Kidney epithelial cell (primary cell): ENCODE measurements at regions not wholly inside any gene's neighbourhood (a gene's known extent, or its start where the extent isn't known, plus 50 kb on each side); places are given as distances from the start of the nearest gene placed in this dataset.

Experiments
- DNase-seq: peaks from one replicate; pipeline ENCODE4 v3.0.0-alpha.2; 2010; ENCODE audit warnings: low read depth
- H3K27me3 ChIP-seq: 2 replicates; pipeline ENCODE4 v1.6.0; 2011; ENCODE audit warnings: low read length; ENCODE audit not compliant: control insufficient read depth, insufficient read depth
- H3K36me3 ChIP-seq: 2 replicates; pipeline ENCODE4 v1.5.1; 2011; ENCODE audit warnings: low read length; ENCODE audit not compliant: control insufficient read depth, insufficient read depth
- H3K4me3 ChIP-seq: 2 replicates; pipeline ENCODE4 v1.5.1; 2011; ENCODE audit warnings: low read depth, mild to moderate bottlenecking, control low read depth, low read length
- TF ChIP-seq, protein P1 (sequence below): IDR thresholded peaks from 2 replicates; pipeline ENCODE4 v1.5.1; 2011; ENCODE audit warnings: mild to moderate bottlenecking, moderate library complexity, low read length, control low read depth, inconsistent platforms; ENCODE audit not compliant: insufficient read depth, poor library complexity, severe bottlenecking

DNA sequence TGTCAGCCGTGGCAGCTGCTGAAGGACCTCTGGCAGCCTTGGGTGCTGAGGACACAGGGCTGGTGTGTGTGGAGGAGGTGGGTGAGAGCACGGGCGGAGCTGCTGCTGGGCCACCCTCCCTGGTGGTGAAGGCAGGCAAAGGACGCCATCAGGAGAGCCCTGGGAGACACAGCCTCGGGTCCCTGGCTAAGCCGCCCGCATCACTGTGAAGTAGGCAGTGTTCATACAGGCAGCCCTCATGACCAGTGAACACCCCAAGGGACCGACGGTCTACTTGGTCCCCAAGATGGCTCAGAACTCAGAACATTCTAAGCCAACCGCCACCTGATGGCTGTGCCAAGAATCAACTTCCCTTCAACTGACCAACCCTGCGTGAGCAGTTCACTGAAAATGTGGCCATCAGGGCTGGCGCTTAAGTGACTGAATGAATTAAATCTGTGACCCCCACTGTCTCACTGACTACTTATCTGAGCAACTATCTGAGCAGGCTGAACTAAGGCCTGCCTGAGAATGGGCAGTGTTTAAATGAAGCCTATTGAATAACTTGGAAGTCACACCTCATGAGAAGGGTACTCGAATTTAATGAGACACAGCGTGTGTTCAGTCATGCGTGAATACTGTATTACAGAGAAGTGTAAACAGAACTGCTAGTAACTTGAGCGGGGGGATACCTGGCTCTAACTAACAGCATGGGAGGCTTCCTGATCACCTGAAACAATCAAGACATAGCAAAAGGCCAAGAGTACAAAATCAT, 54.7 kb upstream of the SIMC1 start:
- TF ChIP-seq, protein P1, sequence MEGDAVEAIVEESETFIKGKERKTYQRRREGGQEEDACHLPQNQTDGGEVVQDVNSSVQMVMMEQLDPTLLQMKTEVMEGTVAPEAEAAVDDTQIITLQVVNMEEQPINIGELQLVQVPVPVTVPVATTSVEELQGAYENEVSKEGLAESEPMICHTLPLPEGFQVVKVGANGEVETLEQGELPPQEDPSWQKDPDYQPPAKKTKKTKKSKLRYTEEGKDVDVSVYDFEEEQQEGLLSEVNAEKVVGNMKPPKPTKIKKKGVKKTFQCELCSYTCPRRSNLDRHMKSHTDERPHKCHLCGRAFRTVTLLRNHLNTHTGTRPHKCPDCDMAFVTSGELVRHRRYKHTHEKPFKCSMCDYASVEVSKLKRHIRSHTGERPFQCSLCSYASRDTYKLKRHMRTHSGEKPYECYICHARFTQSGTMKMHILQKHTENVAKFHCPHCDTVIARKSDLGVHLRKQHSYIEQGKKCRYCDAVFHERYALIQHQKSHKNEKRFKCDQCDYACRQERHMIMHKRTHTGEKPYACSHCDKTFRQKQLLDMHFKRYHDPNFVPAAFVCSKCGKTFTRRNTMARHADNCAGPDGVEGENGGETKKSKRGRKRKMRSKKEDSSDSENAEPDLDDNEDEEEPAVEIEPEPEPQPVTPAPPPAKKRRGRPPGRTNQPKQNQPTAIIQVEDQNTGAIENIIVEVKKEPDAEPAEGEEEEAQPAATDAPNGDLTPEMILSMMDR: no peak
- no peak overlapping the region for H3K4me3 ChIP-seq
- no peak for DNase-seq
- peaks cover 6% of the 10 kb centered on the region for H3K27me3 ChIP-seq
- H3K36me3 ChIP-seq: no peaks in the 10 kb centered on the region

DNA sequence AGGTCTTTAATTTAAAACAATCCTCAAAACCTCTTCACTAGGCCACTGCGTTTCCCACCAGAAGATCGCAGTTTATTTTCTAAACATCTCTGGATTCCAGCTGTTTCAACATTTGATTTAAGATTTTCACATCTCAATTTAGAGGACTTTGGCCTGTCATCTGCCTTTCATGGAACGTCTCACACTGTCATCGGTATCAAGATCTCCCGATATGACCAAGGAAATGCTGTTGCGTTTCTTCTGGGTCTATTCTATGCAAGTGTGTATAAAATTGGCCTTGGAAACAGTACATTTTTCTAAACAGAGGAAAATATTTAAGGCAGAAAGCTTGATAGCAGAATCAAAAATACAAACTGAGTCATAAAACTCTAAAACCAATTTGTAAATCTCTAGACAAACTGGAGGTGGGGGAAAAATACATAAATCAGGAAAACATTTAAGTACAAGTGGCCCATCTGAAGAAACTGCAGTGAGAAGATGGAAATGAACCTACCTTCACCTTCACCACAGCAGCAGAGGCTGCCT, 53.6 kb upstream of the SIMC1 start:
- H3K27me3 ChIP-seq: peaks cover 2% of the 10 kb centered on the region
- no peaks in the 10 kb centered on the region for H3K36me3 ChIP-seq
- no peak for DNase-seq
- TF ChIP-seq, protein P1: no peak
- no peak overlapping the region for H3K4me3 ChIP-seq

DNA sequence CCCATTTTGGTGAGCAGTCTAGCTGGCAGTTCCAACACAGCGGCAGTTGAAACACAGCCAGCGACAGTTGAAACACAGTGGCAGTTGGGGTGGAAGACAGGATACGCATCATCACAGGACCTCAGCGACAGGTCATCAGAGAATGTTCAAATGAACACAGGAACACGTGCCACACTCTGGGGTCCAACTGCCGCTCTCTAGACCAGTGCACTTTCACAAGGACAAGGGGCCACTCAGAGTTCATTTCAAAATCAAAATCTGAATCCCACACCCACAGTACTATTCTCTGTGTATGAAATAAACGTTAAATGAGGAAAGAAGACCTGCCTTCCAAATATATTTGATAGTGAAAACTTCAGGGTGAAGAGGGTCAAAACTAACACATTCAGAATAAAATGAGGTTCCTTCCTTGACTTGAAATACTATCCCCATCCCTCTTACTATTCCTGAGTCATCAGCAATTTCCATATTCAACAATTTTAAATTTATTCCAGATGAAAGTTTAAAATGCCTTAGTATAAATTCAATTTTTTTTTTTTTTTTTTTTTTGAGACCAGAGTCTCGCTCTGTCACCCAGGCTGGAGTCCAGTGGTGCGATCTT, 53.0 kb upstream of the SIMC1 start:
- no peak for DNase-seq
- TF ChIP-seq, protein P1: no peak
- no peaks in the 10 kb centered on the region for H3K27me3 ChIP-seq
- no peak overlapping the region for H3K4me3 ChIP-seq
- H3K36me3 ChIP-seq: no peaks in the 10 kb centered on the region

DNA sequence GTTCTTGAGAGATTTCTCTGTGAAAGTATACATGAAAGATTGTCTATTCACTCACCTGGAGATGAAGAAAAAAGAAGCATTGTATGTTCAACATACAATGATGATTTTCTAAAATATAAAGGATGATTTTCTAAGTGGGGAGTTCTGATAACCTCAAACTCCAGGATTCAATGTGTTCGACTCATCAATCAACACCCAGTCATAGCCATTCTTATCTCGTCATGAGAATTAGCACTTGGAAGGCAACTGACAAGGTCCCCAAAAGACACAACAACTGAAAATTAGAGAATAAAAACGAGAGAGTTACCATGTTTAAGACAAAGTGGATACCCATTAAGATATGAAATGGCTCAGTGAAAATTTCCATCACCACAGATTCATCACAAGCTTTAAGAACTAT, 52.1 kb upstream of the SIMC1 start:
- Histone ChIP-seq H3K36me3 (no peaks in the 10 kb centered on the region), H3K4me3 (no peak overlapping the region), H3K27me3 (no peaks in the 10 kb centered on the region)
- DNase-seq: no peak
- TF ChIP-seq, protein P1: no peak

DNA sequence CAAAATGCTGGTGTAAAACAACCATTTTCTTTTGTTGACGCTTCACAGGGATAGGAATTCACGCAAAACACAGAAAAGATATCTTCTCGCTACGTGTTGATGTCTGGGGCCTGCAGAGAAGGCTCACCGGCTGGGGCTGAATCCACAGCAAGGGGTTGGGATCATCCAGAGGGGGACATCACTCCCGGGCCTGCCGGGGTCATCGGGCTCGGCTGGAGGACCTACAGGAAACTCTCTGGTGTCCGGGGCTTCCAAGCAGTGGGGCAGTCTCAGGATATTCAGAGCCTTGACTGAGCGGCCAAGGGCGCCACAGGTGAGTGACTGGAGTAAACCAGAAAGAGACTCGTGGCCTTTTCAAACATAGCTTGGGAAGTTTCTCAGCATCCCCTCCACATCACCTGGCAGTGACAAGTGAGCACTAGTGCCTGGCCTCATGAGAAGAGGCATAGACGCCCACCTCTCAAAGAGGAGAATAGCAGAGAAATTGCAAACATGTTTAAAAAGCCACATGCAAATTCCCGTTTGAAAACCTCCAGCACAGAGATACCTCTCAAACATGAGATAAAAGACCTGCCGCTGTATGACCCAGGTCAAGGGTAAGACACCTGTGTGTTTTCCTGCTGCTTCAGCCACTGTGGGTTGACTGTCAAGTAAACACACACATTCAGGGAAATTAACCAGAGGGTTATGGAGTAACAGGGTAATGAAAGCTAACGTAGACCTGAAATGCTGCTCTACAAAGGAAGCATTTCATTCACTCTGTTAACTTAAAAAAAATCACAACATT, 50.8 kb upstream of the SIMC1 start:
- Histone ChIP-seq H3K36me3 (no peaks in the 10 kb centered on the region), H3K4me3 (no peak overlapping the region), H3K27me3 (peaks cover 2% of the 10 kb centered on the region)
- TF ChIP-seq, protein P1: no peak
- no peak for DNase-seq
